Upper lobe of left lung (tissue), 4 donors: ENCODE measurements at regions not wholly inside any gene's neighbourhood (a gene's known extent, or its start where the extent isn't known, plus 50 kb on each side); places are given as distances from the start of the nearest gene placed in this dataset.

Source experiments
- EP300 ChIP-seq, 4 donors: sonication (generic); formaldehyde crosslinking; IDR thresholded peaks; one replicate each; pipeline ENCODE4 v1.5.1; 2017; ENCODE audit warnings: antibody characterized with exemption in 4 of 4, control low read depth in 2 of 4
- POLR2A ChIP-seq, 4 donors: fragments of 450-650 bp; IDR thresholded peaks; one replicate each; pipeline ENCODE4 v1.5.1; 2016 to 2017; ENCODE audit warnings: antibody characterized with exemption in 4 of 4, mild to moderate bottlenecking in 2 of 4
- POLR2AphosphoS5 ChIP-seq, 2 donors: sonication (generic); formaldehyde crosslinking; IDR thresholded peaks; one replicate each; pipeline ENCODE4 v1.5.1; 2017; ENCODE audit warnings: antibody characterized with exemption in 2 of 2
- TF ChIP-seq, protein P1 (sequence below), 6 experiments: fragments of 450-650 bp in 4 of 6; fragments of 200-600 bp in 2 of 6; sonication (generic) in 2 of 6; IDR thresholded peaks; one replicate each; pipeline ENCODE4 v1.5.1; 2016 to 2019; ENCODE audit warnings: antibody characterized with exemption in 6 of 6

DNA sequence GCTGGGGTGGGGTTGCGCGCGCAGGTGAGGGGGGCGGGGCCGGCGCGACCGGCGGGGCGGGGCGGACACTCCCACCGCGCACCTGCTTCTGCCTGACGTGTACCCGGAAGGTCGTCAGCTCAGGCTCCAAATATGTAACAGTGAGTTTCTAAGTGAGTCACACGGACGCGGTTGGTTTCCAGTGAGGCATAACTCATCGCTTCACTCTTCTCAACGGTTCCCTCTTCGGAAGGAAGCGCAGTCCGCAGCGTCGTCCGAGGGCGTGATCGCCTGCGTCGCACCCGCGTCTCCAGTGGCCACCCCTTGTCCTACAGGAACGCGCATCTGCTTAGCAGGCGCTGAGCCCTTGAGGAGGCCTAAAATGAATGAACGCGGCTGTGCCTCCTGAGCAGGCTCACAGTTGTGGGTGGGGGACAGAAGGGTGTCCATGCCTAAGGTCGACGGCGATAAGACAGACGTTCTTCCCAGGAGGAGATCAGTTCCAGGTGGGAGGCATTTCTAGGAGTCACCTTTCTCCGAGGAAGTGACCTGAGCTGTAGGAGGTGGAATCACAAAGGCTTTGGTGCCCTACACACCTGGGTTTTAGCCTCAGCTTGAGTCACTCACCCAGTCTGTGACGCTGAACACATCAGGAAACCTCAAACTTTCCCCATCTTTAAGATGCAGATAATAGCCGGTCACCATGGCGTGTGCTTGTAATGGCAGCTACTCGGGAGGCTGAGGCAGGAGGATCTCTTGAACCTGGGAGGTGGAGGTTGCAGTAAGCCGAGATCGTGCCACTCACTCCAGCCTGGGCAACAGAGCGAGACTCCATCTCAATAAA lies 50.9 kb upstream of the EZR start:
- peak; percentile 88 to 90 for TF ChIP-seq POLR2AphosphoS5 (IDR thresholded peaks at IDR 0.05)
- TF ChIP-seq, protein P1, sequence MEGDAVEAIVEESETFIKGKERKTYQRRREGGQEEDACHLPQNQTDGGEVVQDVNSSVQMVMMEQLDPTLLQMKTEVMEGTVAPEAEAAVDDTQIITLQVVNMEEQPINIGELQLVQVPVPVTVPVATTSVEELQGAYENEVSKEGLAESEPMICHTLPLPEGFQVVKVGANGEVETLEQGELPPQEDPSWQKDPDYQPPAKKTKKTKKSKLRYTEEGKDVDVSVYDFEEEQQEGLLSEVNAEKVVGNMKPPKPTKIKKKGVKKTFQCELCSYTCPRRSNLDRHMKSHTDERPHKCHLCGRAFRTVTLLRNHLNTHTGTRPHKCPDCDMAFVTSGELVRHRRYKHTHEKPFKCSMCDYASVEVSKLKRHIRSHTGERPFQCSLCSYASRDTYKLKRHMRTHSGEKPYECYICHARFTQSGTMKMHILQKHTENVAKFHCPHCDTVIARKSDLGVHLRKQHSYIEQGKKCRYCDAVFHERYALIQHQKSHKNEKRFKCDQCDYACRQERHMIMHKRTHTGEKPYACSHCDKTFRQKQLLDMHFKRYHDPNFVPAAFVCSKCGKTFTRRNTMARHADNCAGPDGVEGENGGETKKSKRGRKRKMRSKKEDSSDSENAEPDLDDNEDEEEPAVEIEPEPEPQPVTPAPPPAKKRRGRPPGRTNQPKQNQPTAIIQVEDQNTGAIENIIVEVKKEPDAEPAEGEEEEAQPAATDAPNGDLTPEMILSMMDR (IDR thresholded peaks at IDR 0.05) = peak in 4 of 6 experiments; percentile 32 to 77 (median 62)
- TF ChIP-seq POLR2A (IDR thresholded peaks at IDR 0.05) = peak in 3 of 4 donors; percentile 37 to 79 (median 77)
- TF ChIP-seq EP300 (IDR thresholded peaks at IDR 0.05) = peak in 2 of 4 donors; percentile 51 to 66
